HS-27A (cell line): ENCODE measurements at regions not wholly inside any gene's neighbourhood (a gene's known extent, or its start where the extent isn't known, plus 50 kb on each side); places are given as distances from the start of the nearest gene placed in this dataset.

Experiments used
- DNase-seq: peaks from one replicate; pipeline ENCODE4 v3.0.0-alpha.2; 2012; ENCODE audit warnings: low read depth, missing footprints

- no peak for DNase-seq
These were observed 415.3 kb downstream of the ZNF521 start for GRCh38 chr18:24936691-24937090.

DNA sequence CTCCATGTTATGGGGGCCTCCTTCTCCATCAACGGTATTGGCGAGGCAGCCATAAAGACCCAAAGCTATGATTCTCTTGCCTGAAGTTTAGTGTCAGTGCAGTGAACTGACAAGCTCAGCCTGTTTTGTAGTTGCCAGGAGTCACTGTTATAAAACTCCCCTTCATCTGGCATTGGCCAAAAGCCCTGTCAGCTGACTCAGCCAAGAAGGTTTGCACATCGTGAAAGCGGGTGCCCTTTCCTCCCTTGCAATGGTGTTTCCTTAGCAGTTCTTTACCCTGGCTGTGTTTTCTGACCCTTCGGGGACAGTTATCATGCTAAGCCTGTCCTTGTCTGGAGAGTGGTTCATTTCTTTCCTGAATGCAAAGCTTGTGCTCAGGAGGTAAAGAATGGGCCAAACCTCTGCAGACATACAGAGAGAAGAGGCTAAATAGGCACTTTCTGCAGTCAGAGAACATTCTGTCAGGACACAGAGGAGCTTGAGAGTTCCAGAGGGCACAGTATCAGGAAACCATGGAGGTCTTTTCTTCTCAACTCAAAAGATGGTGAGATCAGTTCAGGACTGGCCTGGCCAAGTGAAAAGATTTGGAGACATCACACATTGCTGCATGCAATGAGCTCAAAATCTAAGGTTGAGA lies 414.2 kb downstream of the ZNF521 start:
- no peak for DNase-seq

DNA sequence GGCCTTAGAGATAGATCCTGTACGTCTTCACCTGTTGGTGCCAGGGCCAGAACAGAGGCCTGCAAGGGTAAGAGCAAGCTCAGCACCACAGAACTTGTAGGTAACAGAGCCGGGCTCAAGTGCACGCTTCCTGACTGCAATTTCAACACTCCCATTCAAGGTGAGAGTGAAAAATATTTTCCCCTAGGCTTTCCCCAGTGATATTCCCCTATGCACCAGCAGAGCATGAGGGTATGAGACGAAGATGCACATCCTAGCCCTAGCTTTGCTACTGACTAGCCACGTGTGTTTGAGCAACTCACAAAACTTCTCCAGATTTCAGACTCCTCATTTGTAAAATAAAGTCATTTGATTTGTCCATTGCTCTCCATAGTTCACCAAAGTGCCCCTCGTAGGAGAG lies 411.6 kb downstream of the ZNF521 start:
- DNase-seq, result no peak

- DNase-seq, result no peak
These were observed 410.6 kb downstream of the ZNF521 start for GRCh38 chr18:24941174-24941951.

DNA sequence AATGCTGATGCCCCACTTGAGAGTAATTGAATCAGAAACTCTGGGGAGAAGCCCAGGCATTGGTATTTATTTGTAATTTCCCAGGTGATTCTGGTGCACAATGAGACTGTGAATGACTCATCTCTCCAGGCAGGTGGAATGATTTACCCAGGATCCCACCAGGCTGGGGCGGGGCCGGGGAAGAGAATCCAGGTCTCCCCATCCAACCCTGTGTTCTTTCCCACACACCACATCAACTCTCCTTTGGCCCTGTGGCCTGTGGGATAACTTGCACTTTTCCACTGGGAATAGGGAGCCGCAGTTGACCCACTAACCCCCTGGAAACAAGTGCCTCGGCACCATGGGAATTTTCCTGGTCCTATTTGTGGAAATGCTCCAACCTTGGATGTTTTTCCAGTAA lies 409.8 kb downstream of the ZNF521 start:
- no peak for DNase-seq

DNA sequence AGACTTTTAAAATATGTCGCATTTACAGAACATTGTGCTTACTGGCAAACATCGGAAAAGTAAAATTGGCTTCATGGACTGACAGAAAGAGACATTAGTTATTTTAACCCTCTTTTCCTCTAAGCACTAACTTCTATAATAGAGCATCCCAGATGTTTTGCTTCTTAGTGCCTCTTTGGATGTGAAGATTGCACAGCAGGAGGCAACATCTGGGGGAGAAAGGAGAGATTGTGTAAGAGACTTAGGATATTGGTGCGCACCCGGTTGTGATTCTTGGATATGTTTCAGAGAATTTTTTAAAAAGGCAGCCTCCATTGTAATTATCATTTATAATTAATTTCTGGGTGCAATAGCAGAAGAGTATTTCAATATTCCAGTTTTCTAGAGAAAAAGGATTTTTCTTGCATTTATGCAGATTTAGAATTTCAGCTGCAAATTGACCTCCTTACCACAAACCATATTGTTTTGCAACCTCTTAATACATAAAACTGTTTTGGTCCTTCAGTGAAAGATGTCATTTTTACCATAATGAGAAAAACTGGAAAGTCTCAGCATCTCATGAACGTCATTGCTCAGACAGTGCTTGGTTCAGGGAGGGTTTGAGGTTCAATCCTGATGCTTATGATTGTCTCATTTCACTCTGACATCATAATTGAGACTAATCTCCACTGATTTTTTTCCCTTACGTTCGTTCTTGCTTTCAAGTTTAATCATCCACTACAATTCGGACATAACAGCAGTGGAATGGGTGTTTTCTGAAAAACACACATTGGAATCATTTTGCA lies 404.3 kb downstream of the ZNF521 start:
- no peak for DNase-seq

- no peak for DNase-seq
These were observed 402.1 kb downstream of the ZNF521 start for GRCh38 chr18:24949908-24950307.

DNA sequence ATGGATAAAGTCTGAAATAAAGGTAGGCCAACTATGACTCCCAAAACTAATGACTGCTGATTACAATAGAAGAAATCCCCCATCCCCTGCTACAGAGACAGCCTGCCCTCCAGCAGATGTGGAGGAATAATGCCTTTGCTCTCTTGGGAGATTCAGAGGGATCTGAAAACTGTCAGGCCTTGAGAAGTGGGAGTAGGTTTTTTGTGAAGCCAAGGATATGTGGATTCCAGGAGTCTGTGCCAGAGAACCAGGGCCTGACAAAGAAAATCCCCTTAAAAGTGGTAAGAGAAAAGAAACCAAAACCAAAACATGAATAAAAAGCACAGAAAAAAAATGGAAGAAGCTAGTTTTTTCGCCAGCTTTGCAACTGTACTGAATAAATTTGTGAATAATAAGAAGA lies 397.6 kb downstream of the ZNF521 start:
- DNase-seq, result no peak

DNA sequence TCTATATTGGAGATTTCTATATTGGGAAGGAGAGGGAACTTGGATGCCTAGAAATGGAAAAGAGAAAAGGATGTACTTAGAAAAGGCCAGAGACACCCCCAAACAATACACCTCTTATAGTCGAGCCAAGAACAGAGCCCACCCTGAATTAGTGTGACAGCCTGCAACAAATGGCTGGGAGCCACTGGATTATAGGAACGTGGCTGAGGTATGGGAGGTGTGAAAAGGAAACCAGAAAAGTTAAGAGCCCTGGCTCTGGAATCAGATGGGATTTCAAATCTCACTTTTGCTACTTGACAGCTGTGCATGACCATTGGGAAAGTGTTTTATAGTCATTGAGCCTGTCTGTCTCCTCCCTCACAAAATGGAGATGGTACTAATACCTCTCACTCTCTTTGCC lies 394.0 kb downstream of the ZNF521 start:
- DNase-seq, result no peak

DNA sequence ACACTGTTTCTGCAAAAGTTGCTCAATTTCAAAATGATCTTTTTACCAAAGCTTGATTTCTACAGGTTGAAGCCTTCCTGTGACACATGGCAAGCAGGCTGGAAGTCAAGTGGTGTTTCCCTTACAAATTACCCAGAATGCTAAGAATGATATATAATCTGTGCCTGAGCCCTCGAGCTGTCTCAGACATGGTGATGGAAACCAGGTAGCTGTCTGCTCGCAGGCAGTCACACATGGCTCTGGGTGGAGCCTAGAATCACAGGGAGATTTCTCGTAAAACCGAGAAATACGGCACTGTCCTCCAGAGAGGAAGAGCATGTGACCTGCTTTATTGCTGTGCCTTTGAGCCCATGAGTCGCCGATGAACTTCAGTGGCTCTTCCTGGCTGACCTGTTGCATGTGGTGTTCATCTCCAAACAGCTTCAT lies 392.9 kb downstream of the ZNF521 start:
- no peak for DNase-seq

- peak; percentile 2 for DNase-seq
These were observed 387.8 kb downstream of the ZNF521 start for GRCh38 chr18:24964216-24964615.

GRCh38 chr18:24968238-24968775 lies 383.7 kb downstream of the ZNF521 start:
- DNase-seq, result no peak

- no peak for DNase-seq
These were observed 379.4 kb downstream of the ZNF521 start for GRCh38 chr18:24972577-24972976.

DNA sequence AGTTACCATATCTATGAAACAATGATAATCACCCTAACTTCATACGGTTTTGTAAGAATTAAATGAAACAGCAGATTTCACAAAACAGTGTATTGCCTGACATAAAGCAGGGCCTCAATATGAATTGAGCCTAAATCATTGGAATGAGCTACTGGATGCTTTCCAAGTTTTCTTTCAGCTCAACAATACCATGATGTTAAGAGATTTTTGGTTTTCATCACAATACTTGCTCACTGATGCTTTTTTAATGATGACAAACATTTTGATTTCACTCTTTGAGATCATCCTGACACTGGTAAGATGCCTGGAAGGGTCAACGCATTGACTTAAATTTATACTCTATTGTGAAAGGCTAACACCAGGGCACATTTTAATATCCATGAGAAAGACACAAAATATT lies 377.5 kb downstream of the ZNF521 start:
- no peak for DNase-seq

GRCh38 chr18:24975496-24976372 lies 376.2 kb downstream of the ZNF521 start:
- DNase-seq, result no peak

DNA sequence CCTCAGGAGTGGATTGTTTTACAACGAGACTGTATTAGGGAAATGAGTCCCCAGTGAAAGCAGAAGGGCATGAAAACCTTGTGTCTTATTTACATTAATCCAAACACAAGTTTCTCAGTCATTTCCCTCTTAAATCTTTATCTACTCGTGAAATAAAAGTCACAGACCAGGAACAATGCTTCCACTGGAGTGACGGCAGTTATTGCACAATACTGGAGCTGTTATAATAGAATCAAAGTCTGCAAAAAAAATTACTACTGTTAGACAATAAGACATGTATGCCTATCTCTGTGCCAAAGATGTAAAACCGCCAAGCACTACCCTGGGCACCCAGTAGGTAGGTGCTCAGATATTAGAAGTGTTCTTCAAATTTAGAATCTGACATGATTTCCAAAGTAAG lies 375.5 kb downstream of the ZNF521 start:
- no peak for DNase-seq

DNA sequence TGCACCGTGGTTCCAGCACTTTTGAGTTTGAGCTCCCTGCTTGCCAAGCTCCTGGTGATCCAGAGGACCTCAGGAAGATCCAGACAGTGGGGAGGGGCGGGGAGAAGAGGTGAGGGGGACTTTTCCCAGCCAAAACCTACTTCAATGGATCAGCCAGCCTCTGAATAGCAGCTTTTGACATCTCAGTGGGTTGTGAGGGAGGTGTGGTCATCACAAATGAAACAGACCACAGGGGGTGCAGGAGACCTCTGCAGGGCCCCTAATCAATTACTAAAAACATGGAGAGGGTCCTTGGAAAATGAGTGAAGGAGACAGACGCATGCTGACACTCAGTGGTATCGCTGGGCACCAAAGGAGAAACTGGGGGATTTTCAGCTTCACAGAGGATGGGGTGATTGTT lies 372.7 kb downstream of the ZNF521 start:
- no peak for DNase-seq

DNA sequence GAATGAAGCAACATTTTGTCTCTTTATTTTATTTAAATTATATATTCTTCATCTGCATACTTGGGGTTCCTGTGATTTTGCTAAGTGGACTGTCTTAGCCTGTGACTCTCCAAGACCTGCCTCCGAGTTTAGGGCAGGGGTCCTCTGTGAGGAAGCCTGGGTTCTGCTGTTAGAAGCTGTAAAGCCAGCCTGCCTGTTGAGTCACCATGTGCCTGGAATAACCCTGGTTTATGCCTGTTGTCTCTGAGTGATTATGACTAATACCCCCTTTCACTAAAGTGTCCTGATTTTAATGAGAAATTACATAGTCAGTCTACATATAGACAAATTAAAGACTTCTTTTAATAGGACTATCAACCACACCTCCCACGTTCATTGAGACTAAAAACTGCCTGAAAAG lies 369.1 kb downstream of the ZNF521 start:
- DNase-seq, result no peak

DNA sequence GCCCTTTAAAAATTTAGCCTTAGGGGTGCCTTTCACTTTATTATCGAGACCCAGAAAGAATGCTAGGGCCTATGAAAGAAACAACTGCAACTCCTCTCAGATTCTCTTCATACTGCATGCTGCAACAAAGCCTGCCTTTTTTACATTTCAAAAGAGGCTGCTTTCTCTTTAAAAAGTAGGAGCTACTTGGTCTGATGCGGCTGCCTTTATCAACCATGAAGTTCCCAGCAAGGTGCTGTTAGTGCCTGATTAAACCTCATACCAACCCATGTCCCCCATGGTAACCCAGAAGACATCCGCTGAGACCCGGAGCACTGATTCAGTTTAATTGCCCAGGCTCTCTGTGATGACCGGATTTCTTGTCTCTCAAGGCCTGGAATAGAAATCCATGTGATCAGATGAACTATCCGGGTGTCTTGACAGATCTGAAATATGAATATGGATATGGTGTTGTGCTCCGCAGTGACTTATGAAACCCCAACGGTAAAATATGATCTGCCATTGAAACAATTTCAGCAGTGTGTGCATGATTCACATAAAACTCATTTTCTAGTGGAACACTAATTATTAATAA lies 368.3 kb downstream of the ZNF521 start:
- DNase-seq, result no peak

DNA sequence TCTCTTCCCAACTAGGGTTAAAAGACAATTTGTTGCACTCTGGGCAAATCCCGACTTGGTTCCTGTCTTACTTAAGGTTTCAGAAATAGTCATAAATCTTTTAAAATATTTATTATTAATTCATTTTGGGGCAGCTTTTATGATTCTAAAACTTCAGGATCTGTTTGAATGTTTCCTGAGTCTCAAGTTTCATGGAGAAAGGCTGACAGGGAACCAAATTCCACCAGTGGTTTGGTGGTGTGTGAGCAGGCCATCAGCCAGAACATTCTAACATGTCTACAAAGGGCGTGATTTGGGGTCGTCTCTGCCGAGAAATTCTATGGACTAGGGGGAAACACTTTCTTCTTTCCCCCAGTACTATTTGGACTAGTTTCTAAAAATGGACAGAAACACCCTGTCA lies 366.4 kb downstream of the ZNF521 start:
- DNase-seq, result no peak

GRCh38 chr18:24986666-24987302 lies 365.2 kb downstream of the ZNF521 start:
- no peak for DNase-seq
